ENCODE measurements at regions not wholly inside any gene's neighbourhood (a gene's known extent, or its start where the extent isn't known, plus 50 kb on each side); places are given as distances from the start of the nearest gene placed in this dataset.
"Not testable (repeated sequence)": the region's sequence is repeated elsewhere in the genome, so short reads cannot be mapped to it uniquely, and the experiment has no call there.

DNA sequence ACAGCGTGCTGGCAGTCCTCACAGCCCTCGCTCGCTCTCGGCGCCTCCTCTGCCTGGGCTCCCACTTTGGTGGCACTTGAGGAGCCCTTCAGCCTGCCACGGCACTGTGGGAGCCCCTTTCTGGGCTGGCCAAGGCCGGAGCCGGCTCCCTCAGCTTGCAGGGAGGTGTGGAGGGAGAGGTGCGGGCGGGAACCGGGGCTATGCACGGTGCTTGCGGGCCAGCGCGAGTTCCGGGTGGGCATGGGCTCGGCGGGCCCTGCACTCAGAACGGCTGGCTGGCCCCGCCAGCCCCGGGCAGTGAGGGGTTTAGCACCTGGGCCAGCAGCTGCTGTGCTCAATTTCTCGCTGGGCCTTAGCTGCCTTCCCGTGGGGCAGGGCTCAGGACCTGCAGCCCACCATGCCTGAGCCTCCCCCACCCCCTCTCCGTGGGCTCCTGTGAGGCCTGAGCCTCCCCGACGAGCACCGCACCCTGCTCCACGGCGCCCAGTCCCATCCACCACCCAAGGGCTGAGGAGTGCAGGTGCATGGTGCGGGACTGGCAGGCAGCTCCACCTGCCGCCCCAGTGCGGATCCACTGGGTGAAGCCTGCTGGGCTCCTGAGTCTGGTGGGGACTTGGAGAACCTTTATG lies 106.5 kb upstream of the IQSEC1 start:
- TF ChIP-seq, protein P1, sequence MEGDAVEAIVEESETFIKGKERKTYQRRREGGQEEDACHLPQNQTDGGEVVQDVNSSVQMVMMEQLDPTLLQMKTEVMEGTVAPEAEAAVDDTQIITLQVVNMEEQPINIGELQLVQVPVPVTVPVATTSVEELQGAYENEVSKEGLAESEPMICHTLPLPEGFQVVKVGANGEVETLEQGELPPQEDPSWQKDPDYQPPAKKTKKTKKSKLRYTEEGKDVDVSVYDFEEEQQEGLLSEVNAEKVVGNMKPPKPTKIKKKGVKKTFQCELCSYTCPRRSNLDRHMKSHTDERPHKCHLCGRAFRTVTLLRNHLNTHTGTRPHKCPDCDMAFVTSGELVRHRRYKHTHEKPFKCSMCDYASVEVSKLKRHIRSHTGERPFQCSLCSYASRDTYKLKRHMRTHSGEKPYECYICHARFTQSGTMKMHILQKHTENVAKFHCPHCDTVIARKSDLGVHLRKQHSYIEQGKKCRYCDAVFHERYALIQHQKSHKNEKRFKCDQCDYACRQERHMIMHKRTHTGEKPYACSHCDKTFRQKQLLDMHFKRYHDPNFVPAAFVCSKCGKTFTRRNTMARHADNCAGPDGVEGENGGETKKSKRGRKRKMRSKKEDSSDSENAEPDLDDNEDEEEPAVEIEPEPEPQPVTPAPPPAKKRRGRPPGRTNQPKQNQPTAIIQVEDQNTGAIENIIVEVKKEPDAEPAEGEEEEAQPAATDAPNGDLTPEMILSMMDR (conservative IDR thresholded peaks at IDR 0.05; ENCODE audit: low read depth in 2 of 2), result not testable (repeated sequence)
- TF ChIP-seq NANOG (IDR thresholded peaks at IDR 0.05; ENCODE audit: borderline replicate concordance); POLR2AphosphoS5 (IDR thresholded peaks at IDR 0.05; ENCODE audit: low read depth); CREB1 (CRISPR knock-in tag; IDR thresholded peaks at IDR 0.05; ENCODE audit: low read depth); EZH2phosphoT487 (IDR thresholded peaks at IDR 0.05; ENCODE audit: unreplicated experiment); EZH2 (IDR thresholded peaks at IDR 0.05; ENCODE audit: low read depth, unreplicated experiment); JUNB (IDR thresholded peaks at IDR 0.05; ENCODE audit: unreplicated experiment): not testable (repeated sequence)
- TF ChIP-seq, protein P2, sequence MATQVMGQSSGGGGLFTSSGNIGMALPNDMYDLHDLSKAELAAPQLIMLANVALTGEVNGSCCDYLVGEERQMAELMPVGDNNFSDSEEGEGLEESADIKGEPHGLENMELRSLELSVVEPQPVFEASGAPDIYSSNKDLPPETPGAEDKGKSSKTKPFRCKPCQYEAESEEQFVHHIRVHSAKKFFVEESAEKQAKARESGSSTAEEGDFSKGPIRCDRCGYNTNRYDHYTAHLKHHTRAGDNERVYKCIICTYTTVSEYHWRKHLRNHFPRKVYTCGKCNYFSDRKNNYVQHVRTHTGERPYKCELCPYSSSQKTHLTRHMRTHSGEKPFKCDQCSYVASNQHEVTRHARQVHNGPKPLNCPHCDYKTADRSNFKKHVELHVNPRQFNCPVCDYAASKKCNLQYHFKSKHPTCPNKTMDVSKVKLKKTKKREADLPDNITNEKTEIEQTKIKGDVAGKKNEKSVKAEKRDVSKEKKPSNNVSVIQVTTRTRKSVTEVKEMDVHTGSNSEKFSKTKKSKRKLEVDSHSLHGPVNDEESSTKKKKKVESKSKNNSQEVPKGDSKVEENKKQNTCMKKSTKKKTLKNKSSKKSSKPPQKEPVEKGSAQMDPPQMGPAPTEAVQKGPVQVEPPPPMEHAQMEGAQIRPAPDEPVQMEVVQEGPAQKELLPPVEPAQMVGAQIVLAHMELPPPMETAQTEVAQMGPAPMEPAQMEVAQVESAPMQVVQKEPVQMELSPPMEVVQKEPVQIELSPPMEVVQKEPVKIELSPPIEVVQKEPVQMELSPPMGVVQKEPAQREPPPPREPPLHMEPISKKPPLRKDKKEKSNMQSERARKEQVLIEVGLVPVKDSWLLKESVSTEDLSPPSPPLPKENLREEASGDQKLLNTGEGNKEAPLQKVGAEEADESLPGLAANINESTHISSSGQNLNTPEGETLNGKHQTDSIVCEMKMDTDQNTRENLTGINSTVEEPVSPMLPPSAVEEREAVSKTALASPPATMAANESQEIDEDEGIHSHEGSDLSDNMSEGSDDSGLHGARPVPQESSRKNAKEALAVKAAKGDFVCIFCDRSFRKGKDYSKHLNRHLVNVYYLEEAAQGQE (IDR thresholded peaks at IDR 0.05; ENCODE audit: unreplicated experiment), result not testable (repeated sequence)
- TF ChIP-seq, protein P3, sequence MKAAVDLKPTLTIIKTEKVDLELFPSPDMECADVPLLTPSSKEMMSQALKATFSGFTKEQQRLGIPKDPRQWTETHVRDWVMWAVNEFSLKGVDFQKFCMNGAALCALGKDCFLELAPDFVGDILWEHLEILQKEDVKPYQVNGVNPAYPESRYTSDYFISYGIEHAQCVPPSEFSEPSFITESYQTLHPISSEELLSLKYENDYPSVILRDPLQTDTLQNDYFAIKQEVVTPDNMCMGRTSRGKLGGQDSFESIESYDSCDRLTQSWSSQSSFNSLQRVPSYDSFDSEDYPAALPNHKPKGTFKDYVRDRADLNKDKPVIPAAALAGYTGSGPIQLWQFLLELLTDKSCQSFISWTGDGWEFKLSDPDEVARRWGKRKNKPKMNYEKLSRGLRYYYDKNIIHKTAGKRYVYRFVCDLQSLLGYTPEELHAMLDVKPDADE (IDR thresholded peaks at IDR 0.05), result not testable (repeated sequence)
